ENCODE measurements at regions not wholly inside any gene's neighbourhood (a gene's known extent, or its start where the extent isn't known, plus 50 kb on each side); places are given as distances from the start of the nearest gene placed in this dataset.

DNA sequence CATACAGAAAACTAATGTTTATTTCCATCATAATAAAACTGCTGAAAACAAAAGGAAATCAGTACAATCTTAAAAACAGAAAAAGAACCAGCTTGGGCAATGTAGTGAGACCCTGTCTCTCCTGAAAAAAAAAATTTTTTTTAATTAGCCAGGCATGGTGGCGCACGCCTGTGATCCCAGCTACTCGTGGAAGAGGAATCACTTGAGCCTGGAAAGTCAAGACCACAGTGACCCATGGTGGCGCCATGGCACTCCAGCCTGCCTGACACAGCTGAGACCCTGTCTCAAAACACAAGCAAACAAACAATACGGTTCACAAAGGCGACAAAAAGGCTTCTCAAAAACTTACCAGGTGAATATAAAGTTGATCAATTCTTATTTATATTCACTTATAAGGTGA is 289.7 kb downstream of the BRD1 start:
- TF ChIP-seq, protein P1, sequence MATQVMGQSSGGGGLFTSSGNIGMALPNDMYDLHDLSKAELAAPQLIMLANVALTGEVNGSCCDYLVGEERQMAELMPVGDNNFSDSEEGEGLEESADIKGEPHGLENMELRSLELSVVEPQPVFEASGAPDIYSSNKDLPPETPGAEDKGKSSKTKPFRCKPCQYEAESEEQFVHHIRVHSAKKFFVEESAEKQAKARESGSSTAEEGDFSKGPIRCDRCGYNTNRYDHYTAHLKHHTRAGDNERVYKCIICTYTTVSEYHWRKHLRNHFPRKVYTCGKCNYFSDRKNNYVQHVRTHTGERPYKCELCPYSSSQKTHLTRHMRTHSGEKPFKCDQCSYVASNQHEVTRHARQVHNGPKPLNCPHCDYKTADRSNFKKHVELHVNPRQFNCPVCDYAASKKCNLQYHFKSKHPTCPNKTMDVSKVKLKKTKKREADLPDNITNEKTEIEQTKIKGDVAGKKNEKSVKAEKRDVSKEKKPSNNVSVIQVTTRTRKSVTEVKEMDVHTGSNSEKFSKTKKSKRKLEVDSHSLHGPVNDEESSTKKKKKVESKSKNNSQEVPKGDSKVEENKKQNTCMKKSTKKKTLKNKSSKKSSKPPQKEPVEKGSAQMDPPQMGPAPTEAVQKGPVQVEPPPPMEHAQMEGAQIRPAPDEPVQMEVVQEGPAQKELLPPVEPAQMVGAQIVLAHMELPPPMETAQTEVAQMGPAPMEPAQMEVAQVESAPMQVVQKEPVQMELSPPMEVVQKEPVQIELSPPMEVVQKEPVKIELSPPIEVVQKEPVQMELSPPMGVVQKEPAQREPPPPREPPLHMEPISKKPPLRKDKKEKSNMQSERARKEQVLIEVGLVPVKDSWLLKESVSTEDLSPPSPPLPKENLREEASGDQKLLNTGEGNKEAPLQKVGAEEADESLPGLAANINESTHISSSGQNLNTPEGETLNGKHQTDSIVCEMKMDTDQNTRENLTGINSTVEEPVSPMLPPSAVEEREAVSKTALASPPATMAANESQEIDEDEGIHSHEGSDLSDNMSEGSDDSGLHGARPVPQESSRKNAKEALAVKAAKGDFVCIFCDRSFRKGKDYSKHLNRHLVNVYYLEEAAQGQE (IDR thresholded peaks at IDR 0.05; ENCODE audit: insufficient read depth in 1 of 2, low read depth in 2 of 2, low read length in 1 of 2), result no peak
- TF ChIP-seq, protein P2, sequence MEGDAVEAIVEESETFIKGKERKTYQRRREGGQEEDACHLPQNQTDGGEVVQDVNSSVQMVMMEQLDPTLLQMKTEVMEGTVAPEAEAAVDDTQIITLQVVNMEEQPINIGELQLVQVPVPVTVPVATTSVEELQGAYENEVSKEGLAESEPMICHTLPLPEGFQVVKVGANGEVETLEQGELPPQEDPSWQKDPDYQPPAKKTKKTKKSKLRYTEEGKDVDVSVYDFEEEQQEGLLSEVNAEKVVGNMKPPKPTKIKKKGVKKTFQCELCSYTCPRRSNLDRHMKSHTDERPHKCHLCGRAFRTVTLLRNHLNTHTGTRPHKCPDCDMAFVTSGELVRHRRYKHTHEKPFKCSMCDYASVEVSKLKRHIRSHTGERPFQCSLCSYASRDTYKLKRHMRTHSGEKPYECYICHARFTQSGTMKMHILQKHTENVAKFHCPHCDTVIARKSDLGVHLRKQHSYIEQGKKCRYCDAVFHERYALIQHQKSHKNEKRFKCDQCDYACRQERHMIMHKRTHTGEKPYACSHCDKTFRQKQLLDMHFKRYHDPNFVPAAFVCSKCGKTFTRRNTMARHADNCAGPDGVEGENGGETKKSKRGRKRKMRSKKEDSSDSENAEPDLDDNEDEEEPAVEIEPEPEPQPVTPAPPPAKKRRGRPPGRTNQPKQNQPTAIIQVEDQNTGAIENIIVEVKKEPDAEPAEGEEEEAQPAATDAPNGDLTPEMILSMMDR (IDR thresholded peaks at IDR 0.05), result no peak
- TF ChIP-seq POLR2AphosphoS5 (IDR thresholded peaks at IDR 0.05; ENCODE audit: low read depth, low read length) (no peak), SIN3A (IDR thresholded peaks at IDR 0.05; ENCODE audit: borderline replicate concordance, insufficient read depth, low read depth, low read length) (no peak)

Data from Panc1 (cell line).